HG03575 (cell line): ENCODE measurements at regions not wholly inside any gene's neighbourhood (a gene's known extent, or its start where the extent isn't known, plus 50 kb on each side); places are given as distances from the start of the nearest gene placed in this dataset.

Experiments
- ATAC-seq: cut with Tn5 transposase; IDR thresholded peaks from one replicate; pipeline ENCODE4 v1.9.1; 2021; ENCODE audit not compliant: unreplicated experiment, insufficient number of reproducible peaks, low FRiP score; ENCODE audit errors: extremely low read depth

DNA sequence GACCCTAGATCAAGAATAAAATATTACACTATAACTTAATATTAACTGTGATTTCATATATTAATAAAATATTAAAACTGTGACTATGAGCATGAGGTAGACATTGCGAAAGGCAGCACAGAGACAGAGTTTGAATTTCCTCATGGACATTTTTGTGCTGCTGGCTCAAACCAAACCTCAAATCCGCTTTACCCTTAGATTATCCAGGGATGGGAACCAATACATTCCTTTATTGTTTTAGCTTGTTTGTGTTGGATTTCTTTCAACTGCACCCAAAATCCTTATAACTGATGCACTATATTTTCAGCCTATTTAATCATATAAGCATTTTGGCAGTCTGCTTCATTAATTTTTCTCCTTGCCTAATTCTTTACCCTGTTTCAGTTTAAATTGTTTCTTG lies 436.7 kb downstream of the ATP23 start:
- no peak for ATAC-seq

DNA sequence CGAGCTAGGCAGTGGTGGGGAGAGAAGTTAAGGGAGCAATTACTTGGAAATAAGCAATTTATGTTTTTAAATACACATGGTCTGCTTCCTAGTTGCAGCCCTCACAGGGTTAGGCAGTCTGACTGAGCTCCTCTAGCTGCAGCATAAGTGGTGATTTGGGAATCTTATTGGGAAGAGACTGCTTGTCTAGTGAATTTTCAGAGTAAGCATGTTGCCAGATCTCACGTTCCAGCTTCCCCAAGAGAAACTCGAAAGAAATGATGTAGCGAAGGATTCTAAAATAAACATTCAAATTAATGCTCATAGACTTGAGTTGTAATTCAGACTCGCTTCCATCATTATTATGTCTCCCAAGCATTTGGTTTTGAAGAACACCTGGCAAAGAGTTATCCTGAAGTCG lies 440.2 kb downstream of the ATP23 start:
- no peak for ATAC-seq

DNA sequence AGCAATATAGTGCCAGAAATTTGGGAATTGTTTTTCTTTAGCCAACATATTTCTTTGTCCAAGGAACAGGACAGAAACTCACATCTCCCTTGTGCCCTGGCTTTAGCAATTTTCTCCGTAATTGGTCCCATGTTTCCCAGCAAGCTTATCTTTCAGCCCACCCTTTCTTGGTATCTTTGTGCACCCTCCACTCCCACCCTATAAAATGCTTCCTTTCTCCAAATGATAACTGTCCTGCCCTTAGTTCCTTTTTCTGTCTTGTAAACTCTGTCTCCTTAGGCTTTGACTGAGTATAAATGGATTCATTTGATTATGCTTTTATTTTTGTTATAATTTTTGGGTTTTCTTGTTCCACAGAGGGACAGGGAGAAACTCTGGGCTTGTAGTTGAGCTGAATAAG lies 442.8 kb downstream of the ATP23 start:
- no peak for ATAC-seq

DNA sequence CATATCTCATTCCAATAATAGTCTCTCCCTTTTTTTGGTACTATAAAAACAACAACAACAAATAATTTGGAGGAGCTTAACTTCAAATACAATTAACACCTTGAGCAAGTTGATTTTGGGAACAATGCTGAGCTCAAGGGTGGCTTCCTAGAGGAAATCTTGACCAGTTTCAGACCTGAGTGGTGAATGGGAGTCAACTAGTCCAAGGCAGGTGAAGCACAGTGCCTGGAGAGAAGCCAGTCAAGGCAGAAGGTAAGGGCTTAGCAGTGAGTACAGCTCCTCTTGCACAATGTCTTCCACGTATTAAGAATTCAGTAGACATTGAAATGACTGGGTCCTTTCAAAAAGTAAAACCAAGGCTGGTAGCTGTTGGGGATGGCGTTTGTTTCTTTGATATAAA lies 444.8 kb downstream of the ATP23 start:
- no peak for ATAC-seq

DNA sequence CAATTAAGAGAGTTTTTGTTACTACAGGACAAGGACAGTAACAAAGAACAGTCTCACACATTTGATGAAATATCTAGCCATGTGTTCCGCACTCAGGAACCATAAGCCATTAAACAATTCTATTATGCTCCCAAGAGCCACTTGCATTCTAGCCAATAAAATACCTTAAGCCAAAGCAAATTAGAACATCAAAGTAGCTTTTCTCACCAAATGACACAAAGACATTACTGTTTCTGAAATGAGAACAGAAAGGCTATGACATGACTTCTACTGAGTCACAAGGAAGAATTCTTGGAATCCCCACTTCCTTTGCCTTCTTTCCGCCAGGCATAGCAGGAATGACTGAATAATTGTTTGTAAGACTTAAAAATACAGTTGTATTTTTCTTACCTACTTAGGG lies 445.8 kb downstream of the ATP23 start:
- no peak for ATAC-seq

DNA sequence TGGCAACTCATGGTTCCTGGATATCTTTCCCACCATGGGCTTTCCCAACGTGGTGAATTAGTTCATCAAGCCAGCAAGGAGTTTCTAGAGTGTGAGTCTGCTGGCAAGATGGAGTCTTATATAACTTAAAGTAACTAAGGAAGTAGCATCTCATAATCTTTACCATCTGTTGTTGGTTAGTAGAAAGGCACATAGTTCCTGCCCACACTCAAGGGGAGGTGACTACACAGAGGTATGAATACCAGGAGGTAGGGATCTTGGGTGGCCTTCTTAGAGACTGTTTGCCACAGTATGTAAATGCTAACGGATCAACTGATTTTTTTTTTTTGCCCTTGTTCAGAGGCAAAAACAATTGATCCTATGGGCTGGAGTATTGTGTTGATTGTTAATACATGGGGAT lies 446.9 kb downstream of the ATP23 start:
- no peak for ATAC-seq

DNA sequence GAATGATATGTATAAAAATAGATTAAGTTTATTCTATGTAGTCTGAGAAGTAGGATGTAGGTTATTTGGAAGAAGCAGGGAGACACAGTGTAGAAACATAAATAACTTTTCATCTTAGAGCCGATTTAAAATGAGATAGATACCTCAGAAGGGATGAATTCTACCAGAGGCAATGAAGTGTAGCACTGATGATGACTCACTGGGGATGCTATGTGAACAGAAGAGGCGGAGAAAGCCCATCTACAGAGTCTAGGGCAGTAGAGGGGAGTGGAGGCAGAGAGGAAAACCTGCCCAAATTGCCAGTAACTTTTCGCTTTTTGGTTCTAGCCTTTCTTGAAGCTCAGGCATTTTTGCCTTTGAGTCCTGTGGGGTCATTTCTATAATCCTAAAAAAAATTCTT lies 451.8 kb downstream of the ATP23 start:
- ATAC-seq, result no peak

DNA sequence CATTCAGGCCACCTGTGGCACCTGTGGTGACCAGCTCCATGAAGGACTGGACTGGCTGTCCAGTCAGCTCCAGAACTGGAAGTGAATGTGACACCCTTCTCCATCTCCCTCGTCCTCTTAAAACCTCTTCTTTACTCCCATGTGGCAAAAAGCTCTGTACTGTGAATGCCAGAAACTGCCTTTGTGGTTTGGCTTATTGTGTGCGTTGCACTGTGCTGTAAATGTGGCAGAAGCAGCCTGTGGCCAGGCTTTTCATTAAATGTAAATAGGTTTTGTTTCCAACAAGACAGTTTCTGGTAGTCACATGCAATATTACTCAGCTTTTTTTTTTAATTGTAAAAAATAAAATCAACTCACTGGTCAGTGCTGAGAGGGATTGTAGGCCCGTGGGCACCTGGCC lies 453.7 kb downstream of the ATP23 start:
- ATAC-seq, result no peak

DNA sequence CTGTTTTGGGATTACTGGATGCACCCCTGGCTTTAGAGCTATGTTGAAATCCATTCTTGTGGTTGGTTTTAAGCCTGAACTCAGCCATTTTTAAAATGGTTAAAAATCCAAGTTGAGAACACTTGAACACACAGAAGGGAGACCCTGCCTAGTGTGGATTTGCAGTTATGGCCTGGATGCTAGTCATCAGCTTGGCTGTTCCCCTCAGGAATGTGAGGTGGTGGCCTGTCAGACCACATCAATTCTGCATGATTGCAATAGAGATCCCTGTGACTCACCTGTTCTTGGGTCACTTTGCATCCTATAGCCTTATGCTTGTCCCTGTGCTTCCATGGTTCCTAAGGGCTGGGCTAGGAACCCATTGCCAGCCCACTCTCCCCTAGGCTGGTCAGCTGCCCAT lies 454.1 kb downstream of the ATP23 start:
- ATAC-seq, result no peak

DNA sequence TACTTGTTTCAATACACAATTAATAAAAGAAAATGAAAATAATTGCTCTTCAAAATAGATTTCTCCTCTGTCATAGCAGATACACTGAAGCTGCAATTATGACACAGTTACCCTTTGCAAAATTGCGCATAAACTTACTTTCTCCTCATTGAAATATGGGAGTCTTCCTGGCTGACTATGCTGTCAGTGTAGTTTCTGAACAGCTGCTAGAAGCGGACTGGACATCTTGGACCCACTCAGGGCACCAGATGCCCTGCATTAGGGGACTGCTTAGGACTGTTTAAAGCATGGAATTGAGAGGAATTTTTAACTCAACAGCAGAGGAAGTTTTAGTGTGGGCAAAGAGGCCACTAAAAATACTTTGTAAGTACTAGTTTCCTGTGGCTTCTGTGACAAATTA lies 454.9 kb downstream of the ATP23 start:
- no peak for ATAC-seq

DNA sequence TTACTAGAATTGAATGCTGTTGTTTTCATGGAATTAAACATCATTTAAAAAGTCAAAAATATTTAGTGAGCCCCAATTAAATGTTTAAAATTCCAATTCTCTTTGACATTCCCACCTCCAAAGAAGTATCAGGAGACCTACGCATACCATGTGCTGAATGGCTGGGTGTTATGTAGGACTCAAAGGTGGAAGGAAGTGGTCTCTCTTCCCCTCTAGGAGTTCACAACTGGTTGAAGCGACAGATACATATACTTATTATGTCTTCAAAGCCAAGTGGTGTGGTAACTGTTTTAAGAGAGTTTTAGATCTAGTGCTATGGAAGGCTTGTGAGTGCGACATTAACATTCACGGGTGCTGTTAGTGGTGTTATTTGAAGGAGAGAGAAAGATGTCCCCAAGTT lies 464.0 kb downstream of the ATP23 start:
- ATAC-seq, result no peak

DNA sequence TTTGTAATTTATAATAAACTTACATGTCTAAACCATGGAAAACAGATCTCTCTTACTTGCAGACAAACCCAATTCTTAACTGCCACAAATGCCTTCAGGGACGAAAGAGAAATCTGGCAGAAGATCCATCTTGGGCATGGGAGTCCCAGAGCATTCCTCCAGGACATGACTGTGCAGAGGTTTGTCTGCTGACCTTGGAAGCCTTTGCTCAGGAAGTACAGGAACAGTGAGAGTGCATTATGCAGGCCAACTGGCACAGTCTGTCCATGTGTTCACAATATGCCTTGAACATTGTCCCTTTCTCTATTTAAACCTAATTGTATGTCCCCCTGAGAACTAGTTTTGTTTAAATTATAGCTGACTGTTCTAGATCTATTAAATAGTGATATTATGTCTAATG lies 467.1 kb downstream of the ATP23 start:
- no peak for ATAC-seq

DNA sequence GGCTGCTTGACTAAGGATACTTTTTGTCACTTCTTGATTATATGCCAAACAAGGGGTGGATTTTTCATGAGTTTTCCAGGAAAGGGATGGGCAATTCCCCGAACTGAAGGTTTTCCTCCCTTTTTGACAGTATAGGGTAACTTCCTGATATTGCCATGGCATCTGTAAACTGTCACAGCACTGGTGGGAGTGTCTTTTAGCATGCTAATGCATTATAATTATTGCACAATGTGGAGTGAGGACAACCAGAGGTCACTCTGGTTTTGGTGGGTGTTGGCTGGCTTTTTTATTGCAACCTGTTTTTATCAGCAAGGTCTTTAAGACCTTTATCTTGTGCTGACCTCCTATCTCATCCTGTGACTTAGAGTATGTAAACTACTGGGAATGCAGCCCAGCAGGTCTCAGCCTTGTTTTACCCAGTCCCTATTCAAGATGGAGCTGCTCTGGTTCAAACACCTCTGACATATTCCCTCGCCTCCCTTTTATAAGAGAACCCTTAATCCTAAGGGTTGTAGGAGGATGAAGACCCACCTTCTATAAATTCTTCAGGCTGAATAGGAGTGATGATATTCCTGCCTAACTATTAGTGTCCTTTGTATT lies 471.2 kb downstream of the ATP23 start:
- ATAC-seq, result no peak

DNA sequence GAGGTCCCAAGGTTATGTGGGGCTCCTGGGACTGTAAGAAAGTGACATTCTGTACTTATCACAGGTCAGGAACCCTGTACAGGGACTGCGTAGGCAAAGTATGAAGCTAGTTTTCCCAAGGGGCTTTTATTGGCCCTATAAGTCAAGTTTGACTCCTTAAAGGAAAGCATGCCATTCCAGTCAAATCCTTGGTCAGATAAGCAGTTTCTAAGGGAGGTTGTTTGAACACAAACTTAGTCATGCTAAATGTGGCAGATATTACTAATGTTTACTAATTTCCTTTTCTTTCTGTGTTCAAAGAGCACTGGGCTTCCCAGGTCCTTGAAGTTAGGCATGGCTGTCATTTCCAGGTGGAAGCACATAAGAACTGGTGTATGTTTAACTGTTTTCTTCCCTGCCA lies 472.4 kb downstream of the ATP23 start:
- ATAC-seq, result no peak

DNA sequence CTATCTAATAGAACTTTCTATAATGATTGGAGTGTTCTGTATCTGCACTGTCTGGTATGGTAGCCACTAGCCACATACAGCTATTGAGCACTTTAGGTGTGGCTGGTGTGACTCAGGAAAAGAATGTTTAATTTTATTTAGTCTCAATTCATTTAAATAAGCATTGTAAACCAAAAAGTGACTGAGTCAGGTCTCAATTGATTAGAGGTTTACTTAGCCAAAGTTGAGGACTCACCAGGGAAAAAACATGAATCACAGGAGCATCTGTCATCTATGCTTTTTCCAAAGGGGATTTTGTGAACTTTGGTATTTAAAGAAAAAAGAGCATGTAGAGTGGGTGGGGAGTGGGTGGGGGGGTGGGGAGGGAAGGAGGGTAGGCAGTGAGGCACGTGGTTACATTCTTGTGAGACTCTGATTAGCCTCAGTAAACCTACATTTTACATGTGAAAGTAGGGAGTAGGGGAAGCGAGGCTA lies 473.1 kb downstream of the ATP23 start:
- no peak for ATAC-seq

DNA sequence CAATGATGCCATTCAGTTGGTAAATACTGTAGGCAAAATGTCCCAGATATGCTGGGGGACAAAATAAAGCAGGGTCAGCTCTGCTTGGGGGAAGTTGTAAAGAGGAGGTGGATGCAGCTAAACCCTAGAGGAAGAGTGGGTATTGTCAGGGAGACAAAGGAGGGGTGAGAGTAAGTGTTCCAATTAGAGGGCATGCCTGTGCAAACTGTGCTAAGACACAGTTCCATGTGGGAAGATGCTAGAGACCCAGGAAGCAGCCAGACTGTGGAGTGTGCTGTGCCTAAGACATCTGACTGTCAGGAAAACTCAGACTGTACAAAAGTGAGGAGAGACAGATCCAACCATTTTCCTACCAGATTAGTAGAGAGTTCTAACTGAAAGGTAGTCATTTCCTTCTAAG lies 474.3 kb downstream of the ATP23 start:
- ATAC-seq, result no peak

DNA sequence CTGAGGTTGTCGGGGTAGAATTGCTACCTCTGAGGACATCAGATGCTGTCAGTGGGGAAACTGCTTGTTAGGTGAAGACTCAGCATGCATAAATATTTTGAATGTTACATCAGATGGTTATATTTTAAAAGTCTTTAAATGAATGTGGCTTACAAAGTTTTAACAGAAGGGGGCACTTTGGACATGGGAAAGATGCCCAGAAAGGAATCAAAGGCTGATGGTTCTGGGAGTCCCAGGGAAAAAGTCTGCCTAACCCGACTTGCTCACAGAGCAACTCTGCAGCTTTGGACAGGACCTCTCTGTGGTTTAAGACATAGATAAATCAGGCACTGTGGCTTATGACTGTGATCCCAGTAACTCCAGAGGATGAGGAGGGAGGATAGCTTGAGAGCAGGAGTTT lies 474.9 kb downstream of the ATP23 start:
- no peak for ATAC-seq

DNA sequence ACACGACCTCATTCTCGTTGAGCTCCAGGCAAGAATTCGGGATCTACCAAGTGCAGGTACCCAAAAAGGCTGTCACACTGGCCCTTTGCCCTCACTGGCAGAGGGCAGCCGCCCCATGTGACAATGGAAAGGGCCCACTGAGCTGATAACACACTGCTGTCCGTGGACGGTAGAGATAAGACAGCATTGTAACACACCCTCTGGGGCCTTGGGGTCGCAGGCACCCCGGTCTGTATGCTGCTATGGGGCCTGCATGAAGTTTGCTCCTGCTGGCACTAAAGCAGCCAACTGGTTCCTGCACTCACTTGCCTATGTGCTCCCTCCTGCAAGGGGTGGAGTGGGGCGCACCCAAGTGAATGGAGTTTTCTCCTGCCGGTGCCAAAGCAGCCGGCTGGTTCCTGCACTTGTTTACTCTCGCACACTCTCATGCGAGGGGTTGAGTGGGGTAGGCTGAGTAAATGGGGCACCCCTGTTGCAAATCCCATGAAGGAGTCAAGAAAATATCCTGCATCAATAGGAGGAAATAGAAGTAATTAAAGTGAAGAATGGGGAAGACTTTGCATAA lies 477.9 kb downstream of the ATP23 start:
- ATAC-seq, result no peak

DNA sequence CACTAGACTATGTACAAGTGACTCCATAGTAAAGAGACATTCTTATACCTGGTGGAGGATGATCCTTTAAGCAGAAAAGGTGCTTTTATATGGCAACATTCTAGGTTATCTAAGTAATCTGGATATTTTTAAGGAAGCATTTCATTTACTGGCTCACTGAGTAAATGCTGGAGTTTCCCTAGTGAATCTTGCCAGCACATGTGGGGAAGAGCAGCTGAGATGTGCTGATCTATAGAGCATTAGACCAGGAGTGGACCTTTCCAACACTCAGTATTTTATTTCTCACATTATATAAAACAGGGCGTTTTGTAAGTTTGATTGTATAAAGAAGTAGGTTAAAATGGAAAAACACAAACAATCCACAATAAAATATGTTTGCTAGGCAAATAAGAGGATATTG lies 478.5 kb downstream of the ATP23 start:
- ATAC-seq, result no peak

DNA sequence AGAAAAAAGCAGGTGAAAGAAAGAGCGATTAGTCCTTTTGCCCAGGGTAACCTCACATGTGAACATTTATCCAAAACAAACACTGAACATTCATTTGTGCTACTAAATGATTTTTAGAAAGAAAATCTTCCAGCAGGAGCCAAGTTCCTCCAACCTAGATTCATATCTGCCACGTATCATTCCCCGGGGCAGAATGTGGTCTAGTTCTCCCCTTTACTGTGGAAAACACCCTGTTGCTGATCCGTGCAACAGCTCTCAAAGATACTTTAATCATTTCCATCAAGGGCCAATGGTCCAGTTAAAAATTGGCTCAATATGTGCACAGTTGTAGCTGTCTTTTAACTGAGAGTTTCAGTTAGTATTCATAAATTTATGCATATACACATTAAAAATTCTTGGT lies 479.1 kb downstream of the ATP23 start:
- no peak for ATAC-seq

DNA sequence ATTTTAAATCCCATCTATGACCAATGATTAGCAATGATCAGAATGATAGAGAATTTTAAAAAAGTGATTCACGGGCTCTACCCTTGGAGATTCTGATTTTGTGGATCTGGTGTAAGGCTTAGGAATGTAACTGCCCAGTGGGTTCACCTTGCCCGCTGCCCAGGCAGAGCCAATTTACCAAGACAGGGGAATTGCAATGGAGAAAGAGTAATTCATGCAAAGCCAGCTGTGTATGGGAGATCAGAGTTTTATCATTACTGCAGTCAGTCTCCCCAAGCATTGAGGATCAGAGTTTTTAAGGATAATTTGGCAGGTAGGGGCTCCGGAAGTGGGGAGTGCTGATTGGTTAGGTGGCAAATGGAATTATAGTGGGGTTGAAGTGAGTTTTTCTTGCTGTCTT lies 480.6 kb downstream of the ATP23 start:
- no peak for ATAC-seq
